ENCODE measurements at regions not wholly inside any gene's neighbourhood (a gene's known extent, or its start where the extent isn't known, plus 50 kb on each side); places are given as distances from the start of the nearest gene placed in this dataset.
"Not testable (repeated sequence)": the region's sequence is repeated elsewhere in the genome, so short reads cannot be mapped to it uniquely, and the experiment has no call there.

GRCh38 chr5:145062280-145063062, 772.7 kb downstream of the PRELID2 start:
- DNase-seq, result no peak

- DNase-seq, result no peak
Measured at GRCh38 chr5:145056800-145057199, 778.3 kb downstream of the PRELID2 start.

- no peak for DNase-seq
Measured at GRCh38 chr5:145050181-145050580, 785.0 kb downstream of the PRELID2 start.

- DNase-seq, result no peak
Measured at GRCh38 chr5:145044970-145045369, 790.2 kb downstream of the PRELID2 start.

GRCh38 chr5:145028626-145029025, 806.5 kb downstream of the PRELID2 start:
- no peak for DNase-seq

- no peak for DNase-seq
Measured at GRCh38 chr5:145027286-145027685, 807.9 kb downstream of the PRELID2 start.

- no peak for DNase-seq
Measured at GRCh38 chr5:145025775-145026174, 809.4 kb downstream of the PRELID2 start.

- DNase-seq, result no peak
Measured at GRCh38 chr5:145015146-145015545, 820.0 kb downstream of the PRELID2 start.

- DNase-seq, result no peak
Measured at GRCh38 chr5:145014109-145014508, 821.0 kb downstream of the PRELID2 start.

- no peak for DNase-seq
Measured at GRCh38 chr5:145010834-145011233, 824.3 kb downstream of the PRELID2 start.

- DNase-seq, result no peak
Measured at GRCh38 chr5:145008876-145009530, 826.1 kb downstream of the PRELID2 start.

- DNase-seq, result not testable (repeated sequence)
Measured at GRCh38 chr5:144994356-144994755, 823.7 kb downstream of the KCTD16 start.

GRCh38 chr5:144983101-144983500, 812.4 kb downstream of the KCTD16 start:
- no peak for DNase-seq

GRCh38 chr5:144979516-144980264, 809.0 kb downstream of the KCTD16 start:
- DNase-seq, result no peak

- no peak for DNase-seq
Measured at GRCh38 chr5:144972317-144972716, 801.6 kb downstream of the KCTD16 start.

GRCh38 chr5:144971108-144971850, 800.6 kb downstream of the KCTD16 start:
- DNase-seq, result no peak

GRCh38 chr5:144960296-144960695, 789.6 kb downstream of the KCTD16 start:
- DNase-seq, result no peak

GRCh38 chr5:144958002-144958401, 787.3 kb downstream of the KCTD16 start:
- no peak for DNase-seq

- DNase-seq, result no peak
Measured at GRCh38 chr5:144950996-144951395, 780.3 kb downstream of the KCTD16 start.

- DNase-seq, result no peak
Measured at GRCh38 chr5:144947023-144947422, 776.4 kb downstream of the KCTD16 start.

- no peak for DNase-seq
Measured at GRCh38 chr5:144945503-144945902, 774.8 kb downstream of the KCTD16 start.

- no peak for DNase-seq
Measured at GRCh38 chr5:144944936-144945335, 774.3 kb downstream of the KCTD16 start.

- no peak for DNase-seq
Measured at GRCh38 chr5:144941004-144941403, 770.3 kb downstream of the KCTD16 start.

All from NCI-H774 (cell line).